Liver (tissue), 7 donors: ENCODE measurements at regions not wholly inside any gene's neighbourhood (a gene's known extent, or its start where the extent isn't known, plus 50 kb on each side); places are given as distances from the start of the nearest gene placed in this dataset.

Experiments used
- DNase-seq: peaks from one replicate; pipeline ENCODE4 v3.0.0-alpha.2; 2017; ENCODE audit warnings: low spot score
- H3K27ac ChIP-seq, 2 donors: one replicate each; pipeline ENCODE4 v1.7.0; 2013; ENCODE audit warnings: inconsistent platforms in 2 of 2, low read length in 2 of 2, control low read depth in 1 of 2, low read depth in 1 of 2, mild to moderate bottlenecking in 1 of 2
- H3K27me3 ChIP-seq, 4 donors: one replicate each; pipeline versions ENCODE4 v1.6.1 to v1.7.0; 2013; ENCODE audit warnings: low read length in 3 of 4, inconsistent platforms in 1 of 4, mild to moderate bottlenecking in 1 of 4, moderate library complexity in 1 of 4; ENCODE audit not compliant: control insufficient read depth in 4 of 4, insufficient read depth in 4 of 4
- H3K36me3 ChIP-seq, 4 donors: one replicate each; pipeline versions ENCODE4 v1.6.1 to v1.7.0; 2013; ENCODE audit warnings: low read length in 3 of 4, mild to moderate bottlenecking in 3 of 4, low read depth in 1 of 4, moderate library complexity in 1 of 4; ENCODE audit not compliant: control insufficient read depth in 4 of 4, insufficient read depth in 3 of 4
- H3K4me1 ChIP-seq, 4 donors: one replicate each; pipeline versions ENCODE4 v1.6.1 to v1.7.0; 2013; ENCODE audit warnings: low read length in 3 of 4, mild to moderate bottlenecking in 3 of 4, moderate library complexity in 1 of 4; ENCODE audit not compliant: control insufficient read depth in 4 of 4, insufficient read depth in 4 of 4
- H3K4me3 ChIP-seq, 3 donors: one replicate each; pipeline versions ENCODE4 v1.6.1 to v1.7.0; 2013; ENCODE audit warnings: low read length in 3 of 3, control low read depth in 1 of 3, low read depth in 1 of 3, mild to moderate bottlenecking in 1 of 3
- H3K9ac ChIP-seq, 2 donors: one replicate each; pipeline ENCODE4 v1.7.0; 2013; ENCODE audit warnings: low read length in 2 of 2, mild to moderate bottlenecking in 2 of 2, moderate library complexity in 2 of 2, control low read depth in 1 of 2, low read depth in 1 of 2
- H3K9me3 ChIP-seq, 4 donors: one replicate each; pipeline versions ENCODE4 v1.6.1 to v1.7.0; 2013; ENCODE audit warnings: low read length in 3 of 4; ENCODE audit not compliant: control insufficient read depth in 4 of 4
- FOXA1 ChIP-seq: IDR thresholded peaks from 2 replicates; pipeline ENCODE4 v1.6.1; 2016; ENCODE audit warnings: antibody characterized with exemption
- FOXA2 ChIP-seq: IDR thresholded peaks from 2 replicates; pipeline ENCODE4 v1.6.1; 2016; ENCODE audit warnings: antibody characterized with exemption
- GABPA ChIP-seq, 2 donors: IDR thresholded peaks in 1 of 2; conservative IDR thresholded peaks in 1 of 2; 2 replicates each; pipeline ENCODE4 v1.6.1; 2016; ENCODE audit warnings: antibody characterized with exemption in 2 of 2, mild to moderate bottlenecking in 1 of 2, moderate library complexity in 1 of 2
- HNF4A ChIP-seq, 2 donors: conservative IDR thresholded peaks; 2 replicates each; pipeline ENCODE4 v1.6.1; 2016; ENCODE audit warnings: antibody characterized with exemption in 2 of 2, mild to moderate bottlenecking in 2 of 2
- HNF4G ChIP-seq: IDR thresholded peaks from 2 replicates; pipeline ENCODE4 v1.6.1; 2016; ENCODE audit warnings: antibody characterized with exemption
- JUND ChIP-seq, 2 donors: IDR thresholded peaks; 2 replicates each; pipeline ENCODE4 v1.6.1; 2016; ENCODE audit warnings: antibody characterized with exemption in 2 of 2
- MAX ChIP-seq: IDR thresholded peaks from 2 replicates; pipeline ENCODE4 v1.6.1; 2016; ENCODE audit warnings: antibody characterized with exemption
- NR2F2 ChIP-seq: IDR thresholded peaks from 2 replicates; pipeline ENCODE4 v1.6.1; 2016; ENCODE audit warnings: antibody characterized with exemption
- RAD21 ChIP-seq, 2 donors: IDR thresholded peaks; 2 replicates each; pipeline ENCODE4 v1.6.1; 2016; ENCODE audit warnings: antibody characterized with exemption in 2 of 2, mild to moderate bottlenecking in 2 of 2
- SP1 ChIP-seq: IDR thresholded peaks from 2 replicates; pipeline ENCODE4 v1.6.1; 2018; ENCODE audit warnings: antibody characterized with exemption, mild to moderate bottlenecking
- TAF1 ChIP-seq: conservative IDR thresholded peaks from 2 replicates; pipeline ENCODE4 v1.6.1; 2016; ENCODE audit warnings: antibody characterized with exemption, mild to moderate bottlenecking
- YY1 ChIP-seq: IDR thresholded peaks from 2 replicates; pipeline ENCODE4 v1.6.1; 2016; ENCODE audit warnings: antibody characterized with exemption, mild to moderate bottlenecking
- ZBTB33 ChIP-seq: IDR thresholded peaks from 2 replicates; pipeline ENCODE4 v1.6.1; 2016; ENCODE audit warnings: antibody characterized with exemption
- WGBS: extraction: QIAGEN DNeasy Blood & Tissue Kit; methylation state at CpG from one replicate; pipeline ENCODE4 v1.1.7; 2013; 5-methylcytosine and 5-hydroxymethylcytosine counted together
- TF ChIP-seq, protein P1 (sequence below): IDR thresholded peaks from 2 replicates; pipeline ENCODE4 v1.6.1; 2016; ENCODE audit warnings: antibody characterized with exemption
- TF ChIP-seq, protein P2 (sequence below): IDR thresholded peaks from 2 replicates; pipeline ENCODE4 v1.6.1; 2016; ENCODE audit warnings: antibody characterized with exemption, mild to moderate bottlenecking
- donor health status: healthy.
- donor health status: healthy.
- donor health status: healthy.
- donor health status: healthy.

DNA sequence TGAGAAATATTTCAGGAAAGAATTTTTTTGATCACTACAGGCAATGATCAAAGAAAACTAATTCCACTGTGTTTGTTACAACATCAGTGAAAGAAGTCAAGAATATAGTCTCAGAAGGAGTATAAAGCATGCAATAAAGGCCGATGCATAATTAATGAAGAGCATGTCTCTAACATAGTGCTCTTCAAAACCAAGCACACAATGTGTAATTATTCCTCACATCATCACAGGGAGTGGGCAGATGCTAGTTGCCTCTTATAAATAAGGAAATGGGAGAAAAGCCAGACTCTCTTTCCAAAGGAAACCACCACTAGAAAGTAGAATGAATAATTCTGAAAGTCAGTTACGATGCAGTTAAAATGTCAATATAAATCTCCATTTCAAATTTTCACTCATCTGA is 220.1 kb downstream of the TEX36 start:
- WGBS = 88% methylated on average over 2 of the region's 2 CpGs
- no peak for DNase-seq
- H3K4me3 ChIP-seq = no peak overlapping the region
- H3K27ac ChIP-seq = no peak overlapping the region
- no peak for TF ChIP-seq HNF4G
- TF ChIP-seq FOXA1 = no peak
- TF ChIP-seq FOXA2 = no peak
- no peak for TF ChIP-seq GABPA (IDR thresholded peaks at IDR 0.05 in 1 of 2, conservative IDR thresholded peaks at IDR 0.05 in 1 of 2)
- TF ChIP-seq, protein P1, sequence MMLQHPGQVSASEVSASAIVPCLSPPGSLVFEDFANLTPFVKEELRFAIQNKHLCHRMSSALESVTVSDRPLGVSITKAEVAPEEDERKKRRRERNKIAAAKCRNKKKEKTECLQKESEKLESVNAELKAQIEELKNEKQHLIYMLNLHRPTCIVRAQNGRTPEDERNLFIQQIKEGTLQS = no peak
- no peak for TF ChIP-seq RAD21 (IDR thresholded peaks at IDR 0.05)
- TF ChIP-seq NR2F2 = no peak
- no peak for TF ChIP-seq SP1
- no peaks in the 10 kb centered on the region for H3K9me3 ChIP-seq
- no peaks in the 10 kb centered on the region for H3K4me1 ChIP-seq
- peaks cover 0 to 3% (median 0%) of the 10 kb centered on the region in 4 donors for H3K27me3 ChIP-seq
- no peak overlapping the region for H3K9ac ChIP-seq
- no peaks in the 10 kb centered on the region for H3K36me3 ChIP-seq

DNA sequence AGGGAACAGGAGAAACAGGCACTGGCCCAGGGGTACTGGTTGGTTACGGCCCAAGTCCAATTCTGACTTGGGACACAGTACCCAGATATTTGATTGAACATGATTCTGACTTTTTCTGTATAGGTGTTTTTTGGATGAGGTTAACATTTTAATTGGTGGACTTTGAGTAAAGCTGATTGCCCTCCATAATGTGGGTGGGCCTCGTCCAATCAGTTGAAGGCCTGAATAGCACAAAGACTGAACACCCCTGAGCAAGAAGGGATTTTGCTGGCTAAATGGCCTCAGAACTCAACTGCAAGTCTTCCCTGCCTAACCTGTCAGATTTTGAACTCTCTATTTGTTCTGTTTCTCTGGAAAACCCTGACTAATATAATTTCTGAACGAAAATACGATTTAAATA is 222.6 kb downstream of the TEX36 start:
- no peak for TF ChIP-seq ZBTB33
- TF ChIP-seq TAF1 = no peak
- TF ChIP-seq YY1 = no peak
- TF ChIP-seq RAD21 (IDR thresholded peaks at IDR 0.05) = no peak
- TF ChIP-seq, protein P2, sequence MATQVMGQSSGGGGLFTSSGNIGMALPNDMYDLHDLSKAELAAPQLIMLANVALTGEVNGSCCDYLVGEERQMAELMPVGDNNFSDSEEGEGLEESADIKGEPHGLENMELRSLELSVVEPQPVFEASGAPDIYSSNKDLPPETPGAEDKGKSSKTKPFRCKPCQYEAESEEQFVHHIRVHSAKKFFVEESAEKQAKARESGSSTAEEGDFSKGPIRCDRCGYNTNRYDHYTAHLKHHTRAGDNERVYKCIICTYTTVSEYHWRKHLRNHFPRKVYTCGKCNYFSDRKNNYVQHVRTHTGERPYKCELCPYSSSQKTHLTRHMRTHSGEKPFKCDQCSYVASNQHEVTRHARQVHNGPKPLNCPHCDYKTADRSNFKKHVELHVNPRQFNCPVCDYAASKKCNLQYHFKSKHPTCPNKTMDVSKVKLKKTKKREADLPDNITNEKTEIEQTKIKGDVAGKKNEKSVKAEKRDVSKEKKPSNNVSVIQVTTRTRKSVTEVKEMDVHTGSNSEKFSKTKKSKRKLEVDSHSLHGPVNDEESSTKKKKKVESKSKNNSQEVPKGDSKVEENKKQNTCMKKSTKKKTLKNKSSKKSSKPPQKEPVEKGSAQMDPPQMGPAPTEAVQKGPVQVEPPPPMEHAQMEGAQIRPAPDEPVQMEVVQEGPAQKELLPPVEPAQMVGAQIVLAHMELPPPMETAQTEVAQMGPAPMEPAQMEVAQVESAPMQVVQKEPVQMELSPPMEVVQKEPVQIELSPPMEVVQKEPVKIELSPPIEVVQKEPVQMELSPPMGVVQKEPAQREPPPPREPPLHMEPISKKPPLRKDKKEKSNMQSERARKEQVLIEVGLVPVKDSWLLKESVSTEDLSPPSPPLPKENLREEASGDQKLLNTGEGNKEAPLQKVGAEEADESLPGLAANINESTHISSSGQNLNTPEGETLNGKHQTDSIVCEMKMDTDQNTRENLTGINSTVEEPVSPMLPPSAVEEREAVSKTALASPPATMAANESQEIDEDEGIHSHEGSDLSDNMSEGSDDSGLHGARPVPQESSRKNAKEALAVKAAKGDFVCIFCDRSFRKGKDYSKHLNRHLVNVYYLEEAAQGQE = no peak
- DNase-seq = no peak
- H3K27ac ChIP-seq = no peak overlapping the region
- H3K9me3 ChIP-seq = no peaks in the 10 kb centered on the region
- H3K4me1 ChIP-seq = no peaks in the 10 kb centered on the region
- H3K9ac ChIP-seq = no peak overlapping the region
- no peak overlapping the region for H3K4me3 ChIP-seq
- H3K27me3 ChIP-seq = peaks cover 0 to 3% (median 0%) of the 10 kb centered on the region in 4 donors
- no peaks in the 10 kb centered on the region for H3K36me3 ChIP-seq
- 78% methylated on average over 4 of the region's 4 CpGs for WGBS

- no peaks in the 10 kb centered on the region for H3K9me3 ChIP-seq
- H3K36me3 ChIP-seq = no peaks in the 10 kb centered on the region
- TF ChIP-seq RAD21 (IDR thresholded peaks at IDR 0.05) (no peak), JUND (IDR thresholded peaks at IDR 0.05) (no peak), TAF1 (no peak), ZBTB33 (no peak), HNF4G (no peak), HNF4A (conservative IDR thresholded peaks at IDR 0.05) (no peak), MAX (no peak)
- TF ChIP-seq, protein P1 = no peak
- no peak overlapping the region for H3K4me3 ChIP-seq
- H3K27me3 ChIP-seq = no peaks in the 10 kb centered on the region
- H3K27ac ChIP-seq = no peak overlapping the region
- 48% methylated on average over 5 of the region's 5 CpGs for WGBS
- no peak for DNase-seq
- no peak overlapping the region for H3K9ac ChIP-seq
- H3K4me1 ChIP-seq = no peaks in the 10 kb centered on the region
Measured at GRCh38 chr10:125457406-125457805, 225.6 kb downstream of the TEX36 start.
